Epithelial cell of proximal tubule (primary cell): ENCODE measurements at regions not wholly inside any gene's neighbourhood (a gene's known extent, or its start where the extent isn't known, plus 50 kb on each side); places are given as distances from the start of the nearest gene placed in this dataset.

Experiments used
- DNase-seq: peaks from one replicate; pipeline ENCODE4 v3.0.0-alpha.2; 2011; ENCODE audit warnings: low read depth
- H3K4me3 ChIP-seq: 2 replicates; pipeline ENCODE4 v1.5.1; 2011; ENCODE audit warnings: low read depth, mild to moderate bottlenecking, low read length
- TF ChIP-seq, protein P1 (sequence below): conservative IDR thresholded peaks from 2 replicates; pipeline ENCODE4 v1.5.1; 2012; ENCODE audit warnings: low read depth, mild to moderate bottlenecking, low read length

DNA sequence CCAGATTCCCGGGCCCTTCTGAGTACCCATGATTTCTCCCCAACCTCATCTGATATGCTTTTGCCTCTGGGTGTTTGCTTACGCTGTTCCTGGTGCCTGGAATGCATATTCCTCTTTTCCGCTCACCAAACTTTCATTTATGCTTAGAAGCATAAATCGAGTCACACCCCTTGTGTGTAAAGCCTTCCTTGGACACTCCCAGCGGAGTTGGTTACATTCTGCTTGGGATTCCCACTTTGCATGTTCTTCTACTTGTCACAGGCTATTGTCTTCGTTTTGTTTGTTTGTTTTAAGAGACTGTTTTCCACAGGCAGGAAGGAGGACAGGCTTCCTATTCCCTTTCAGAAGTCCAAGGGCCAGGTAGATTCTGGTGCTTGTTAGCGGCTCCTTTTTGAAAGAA lies 76.5 kb downstream of the SEC61B start:
- H3K4me3 ChIP-seq, result no peak overlapping the region
- no peak for DNase-seq

DNA sequence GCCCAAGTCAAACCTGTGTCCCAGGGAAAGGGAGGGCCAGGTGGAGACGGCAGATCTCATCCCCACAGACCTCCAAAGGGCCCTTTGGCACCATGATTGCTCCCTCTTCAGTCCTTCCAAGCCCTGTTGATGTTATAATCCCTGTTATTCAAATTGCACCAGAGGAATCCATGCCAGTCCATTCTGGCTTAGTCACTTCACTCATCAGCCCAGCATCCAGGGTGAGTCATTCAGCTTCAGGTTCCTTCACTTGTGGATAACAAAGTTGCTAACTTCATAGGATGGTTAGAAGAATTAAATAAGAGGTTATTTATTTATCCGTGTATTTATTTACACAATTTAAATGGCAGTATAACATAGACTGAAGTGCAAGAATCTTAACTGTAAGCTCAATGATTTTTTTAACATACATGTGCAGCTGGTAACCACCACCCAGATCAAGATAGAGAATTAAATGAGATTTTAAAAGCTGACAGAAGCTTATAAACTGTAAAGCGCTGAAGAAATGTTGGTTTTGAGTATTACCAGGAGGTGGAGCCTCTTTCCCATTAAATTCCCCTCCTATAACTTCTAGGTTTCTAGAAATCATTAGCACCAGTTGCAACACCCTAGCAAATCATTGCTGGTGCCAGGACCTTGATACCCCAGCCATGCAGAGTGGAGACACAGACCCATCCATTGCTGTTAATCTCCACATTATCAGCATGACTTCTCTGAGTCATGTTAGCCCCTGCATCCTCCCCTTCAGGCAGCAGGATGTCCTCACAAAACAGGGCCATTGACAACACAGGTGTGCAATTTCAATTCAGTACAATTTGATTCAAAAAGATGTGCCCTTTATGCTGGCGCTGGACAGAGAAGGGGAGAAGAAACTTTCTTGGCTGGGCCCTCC lies 77.4 kb downstream of the SEC61B start:
- peak; percentile 75 for DNase-seq
- no peak overlapping the region for H3K4me3 ChIP-seq
- TF ChIP-seq, protein P1, sequence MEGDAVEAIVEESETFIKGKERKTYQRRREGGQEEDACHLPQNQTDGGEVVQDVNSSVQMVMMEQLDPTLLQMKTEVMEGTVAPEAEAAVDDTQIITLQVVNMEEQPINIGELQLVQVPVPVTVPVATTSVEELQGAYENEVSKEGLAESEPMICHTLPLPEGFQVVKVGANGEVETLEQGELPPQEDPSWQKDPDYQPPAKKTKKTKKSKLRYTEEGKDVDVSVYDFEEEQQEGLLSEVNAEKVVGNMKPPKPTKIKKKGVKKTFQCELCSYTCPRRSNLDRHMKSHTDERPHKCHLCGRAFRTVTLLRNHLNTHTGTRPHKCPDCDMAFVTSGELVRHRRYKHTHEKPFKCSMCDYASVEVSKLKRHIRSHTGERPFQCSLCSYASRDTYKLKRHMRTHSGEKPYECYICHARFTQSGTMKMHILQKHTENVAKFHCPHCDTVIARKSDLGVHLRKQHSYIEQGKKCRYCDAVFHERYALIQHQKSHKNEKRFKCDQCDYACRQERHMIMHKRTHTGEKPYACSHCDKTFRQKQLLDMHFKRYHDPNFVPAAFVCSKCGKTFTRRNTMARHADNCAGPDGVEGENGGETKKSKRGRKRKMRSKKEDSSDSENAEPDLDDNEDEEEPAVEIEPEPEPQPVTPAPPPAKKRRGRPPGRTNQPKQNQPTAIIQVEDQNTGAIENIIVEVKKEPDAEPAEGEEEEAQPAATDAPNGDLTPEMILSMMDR, result peak; percentile 48

More for the DNA sequence above, 76.5 kb downstream of the SEC61B start:
- TF ChIP-seq, protein P1, result no peak

DNA sequence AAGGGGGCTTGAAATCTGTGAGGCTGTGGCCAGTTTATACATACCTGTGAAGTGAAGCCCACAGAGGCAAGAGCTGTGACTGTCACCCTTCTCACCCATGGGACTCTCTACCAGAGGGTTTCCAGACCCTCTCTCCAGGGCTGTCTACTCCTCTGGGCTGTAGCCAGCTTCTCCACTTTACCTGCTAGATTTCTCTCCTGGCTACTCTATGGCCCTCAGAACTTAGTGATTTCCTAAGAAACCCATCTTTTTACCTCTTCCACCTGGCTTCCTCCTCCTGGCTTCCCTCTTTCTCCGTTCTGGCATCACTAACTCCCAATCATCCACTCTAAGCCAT lies 78.0 kb downstream of the SEC61B start:
- no peak for DNase-seq
- no peak overlapping the region for H3K4me3 ChIP-seq
- TF ChIP-seq, protein P1, result no peak

DNA sequence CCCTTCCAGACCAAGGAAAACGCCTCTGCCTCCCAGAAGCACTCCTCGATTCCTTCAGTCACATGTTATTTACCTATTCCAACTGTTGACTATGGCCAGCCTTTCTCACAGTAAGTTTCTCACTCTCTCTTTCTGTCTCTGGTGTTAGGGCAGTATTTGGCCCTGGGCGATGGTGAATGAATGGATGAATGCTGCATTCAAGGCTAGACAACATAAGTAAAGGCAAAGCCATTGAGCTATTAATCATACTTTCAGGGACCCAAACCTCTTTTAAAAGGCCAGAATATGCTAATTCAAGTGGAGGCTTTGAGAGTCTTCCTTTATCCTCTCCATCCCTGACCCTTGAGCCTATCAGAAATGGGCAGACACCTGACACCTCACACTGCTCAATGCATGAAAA lies 78.5 kb downstream of the SEC61B start:
- DNase-seq, result no peak
- TF ChIP-seq, protein P1, result no peak
- no peak overlapping the region for H3K4me3 ChIP-seq

DNA sequence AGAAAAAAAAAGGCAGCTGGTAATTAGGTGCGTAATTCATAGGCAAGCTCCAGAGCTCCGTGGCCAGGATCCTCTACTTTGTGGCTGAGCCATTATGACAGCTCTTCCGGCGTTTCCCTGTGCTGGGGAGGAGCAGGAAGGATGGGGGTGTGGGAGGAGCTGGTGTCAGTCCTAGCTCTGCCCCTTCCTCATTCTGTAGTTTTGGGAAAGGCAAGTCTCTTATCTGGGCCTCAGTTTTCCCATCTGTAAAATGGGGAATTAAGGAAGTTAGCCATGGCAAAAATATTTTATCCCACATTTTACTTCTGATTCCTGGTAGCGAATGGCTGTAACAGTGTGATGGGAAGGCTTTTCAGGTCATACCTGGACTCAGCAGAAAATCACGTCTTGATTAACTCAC lies 81.1 kb downstream of the SEC61B start:
- TF ChIP-seq, protein P1, result no peak
- H3K4me3 ChIP-seq, result no peak overlapping the region
- DNase-seq, result no peak

DNA sequence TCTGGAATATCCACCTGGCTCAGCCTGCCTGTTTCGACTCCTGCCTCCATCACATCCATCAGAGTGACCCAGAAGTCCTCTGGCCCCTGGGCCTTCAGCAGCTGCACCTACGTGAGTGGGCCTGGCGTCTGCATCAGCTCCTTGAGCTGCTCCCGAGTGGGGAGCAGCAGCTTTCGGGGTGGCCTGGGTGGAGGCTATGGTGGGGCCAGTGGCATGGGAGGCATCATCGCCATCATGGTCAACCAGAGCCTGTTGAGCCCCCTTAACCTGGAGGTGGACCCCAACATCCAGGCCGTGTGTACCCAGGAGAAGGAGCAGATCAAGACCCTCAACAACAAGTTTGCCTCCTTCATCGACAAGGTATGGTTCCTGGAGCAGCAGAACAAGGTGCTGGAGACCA lies 83.0 kb downstream of the SEC61B start:
- no peak for DNase-seq
- no peak overlapping the region for H3K4me3 ChIP-seq
- TF ChIP-seq, protein P1, result no peak
